GM12864 (cell line): ENCODE measurements at regions not wholly inside any gene's neighbourhood (a gene's known extent, or its start where the extent isn't known, plus 50 kb on each side); places are given as distances from the start of the nearest gene placed in this dataset.

Experiments
- DNase-seq: peaks from one replicate; pipeline ENCODE4 v3.0.0-alpha.2; 2011; ENCODE audit warnings: low read depth
- H3K4me3 ChIP-seq: 2 replicates; pipeline ENCODE4 v1.5.1; 2011; ENCODE audit warnings: mild to moderate bottlenecking, low read depth, low read length, control low read depth
- CTCF ChIP-seq: IDR thresholded peaks from 2 replicates; pipeline ENCODE4 v1.5.1; 2011; ENCODE audit warnings: low read depth, mild to moderate bottlenecking, moderate library complexity, low read length, control low read depth, inconsistent platforms; ENCODE audit errors: missing control alignments

- TF ChIP-seq CTCF, result no peak
- DNase-seq, result no peak
- no peak overlapping the region for H3K4me3 ChIP-seq
Observed at GRCh38 chr21:19713313-19713712, 1284.9 kb upstream of the NCAM2 start.

DNA sequence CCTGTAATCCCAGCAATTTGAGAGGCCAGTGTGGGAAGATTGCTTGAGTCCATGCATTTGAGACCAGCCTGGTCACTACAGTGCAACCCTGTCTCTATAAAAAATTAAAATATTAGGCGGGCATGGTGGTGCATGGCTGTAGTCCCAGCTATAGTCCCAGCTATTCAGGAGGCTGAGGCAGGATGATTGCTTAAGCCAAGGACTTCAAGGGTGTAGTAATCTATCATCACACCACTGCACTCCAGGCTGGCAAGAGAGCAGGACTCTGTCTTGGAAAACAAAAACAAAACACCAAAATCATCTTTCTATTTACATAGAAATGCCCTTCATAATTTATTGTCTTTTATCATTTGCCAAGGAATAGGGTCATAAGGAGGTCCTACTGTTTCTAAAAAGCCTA is 1274.1 kb upstream of the NCAM2 start:
- DNase-seq, result no peak
- no peak for TF ChIP-seq CTCF
- H3K4me3 ChIP-seq, result no peak overlapping the region

DNA sequence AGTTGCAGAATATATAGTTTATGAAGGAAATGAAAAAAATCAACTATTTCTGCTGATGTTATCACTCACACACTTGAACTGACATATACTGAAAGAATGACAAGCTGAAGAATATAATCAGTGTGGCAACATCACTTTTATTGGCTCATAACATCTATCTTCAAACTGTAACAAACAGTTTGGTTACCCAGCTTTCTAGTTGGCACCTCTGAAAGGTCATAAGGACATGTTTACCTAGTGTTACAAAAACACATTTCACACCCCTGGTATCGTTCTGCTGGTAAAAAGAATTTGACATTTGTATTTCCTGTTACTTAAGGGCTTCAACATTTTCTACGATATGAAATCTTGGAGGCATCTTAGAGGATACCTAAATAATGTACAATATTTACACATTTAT is 1267.0 kb upstream of the NCAM2 start:
- TF ChIP-seq CTCF, result no peak
- DNase-seq, result no peak
- H3K4me3 ChIP-seq, result no peak overlapping the region

DNA sequence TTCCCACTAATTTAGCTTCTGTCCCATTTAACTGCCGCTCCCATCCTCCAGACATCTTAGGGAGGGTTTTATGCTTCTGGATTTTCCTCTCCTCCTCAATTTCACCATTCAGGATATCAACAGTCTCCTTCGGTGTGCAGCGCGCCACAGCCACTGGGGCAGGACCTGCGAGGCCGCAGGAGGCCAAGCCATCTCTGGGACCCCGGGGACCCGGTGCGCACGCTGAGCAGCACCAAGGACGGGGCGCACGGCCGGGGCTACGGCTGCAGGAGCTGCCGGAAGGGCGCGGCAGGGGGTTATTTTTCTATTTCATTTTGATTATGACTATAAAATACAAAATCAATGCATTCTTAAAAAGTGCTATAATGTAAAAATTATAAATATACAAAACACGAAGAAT is 1238.4 kb upstream of the NCAM2 start:
- no peak for TF ChIP-seq CTCF
- H3K4me3 ChIP-seq, result no peak overlapping the region
- no peak for DNase-seq

GRCh38 chr21:19767546-19767945 is 1230.7 kb upstream of the NCAM2 start:
- H3K4me3 ChIP-seq, result no peak overlapping the region
- no peak for TF ChIP-seq CTCF
- no peak for DNase-seq

DNA sequence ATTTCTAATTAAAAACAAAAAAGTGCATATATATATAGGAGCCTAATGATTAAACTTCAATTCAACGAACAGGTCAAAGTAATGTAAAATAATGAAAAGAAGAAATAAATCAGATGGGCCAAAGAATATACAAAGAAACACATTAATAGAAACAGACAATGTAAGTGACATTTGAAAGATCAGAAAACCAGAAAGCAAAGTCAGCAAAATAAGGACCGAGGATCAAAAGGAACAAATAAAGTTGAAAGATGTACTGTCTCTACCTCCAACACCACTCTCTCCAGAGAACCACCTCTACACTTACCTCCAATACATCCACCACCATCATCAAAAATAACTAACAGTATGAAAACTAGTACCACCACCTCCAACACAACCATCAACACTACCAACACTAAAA is 1226.3 kb upstream of the NCAM2 start:
- no peak overlapping the region for H3K4me3 ChIP-seq
- no peak for TF ChIP-seq CTCF
- no peak for DNase-seq

GRCh38 chr21:19776076-19776475 is 1222.1 kb upstream of the NCAM2 start:
- no peak for TF ChIP-seq CTCF
- DNase-seq, result no peak
- no peak overlapping the region for H3K4me3 ChIP-seq
